Choroid plexus epithelial cell (primary cell): ENCODE measurements at regions not wholly inside any gene's neighbourhood (a gene's known extent, or its start where the extent isn't known, plus 50 kb on each side); places are given as distances from the start of the nearest gene placed in this dataset.
"Not testable (repeated sequence)": the region's sequence is repeated elsewhere in the genome, so short reads cannot be mapped to it uniquely, and the experiment has no call there.

Experiments
- DNase-seq: peaks from one replicate; pipeline ENCODE4 v3.0.0-alpha.2; 2010; ENCODE audit warnings: low read depth
- H3K4me3 ChIP-seq: 2 replicates; pipeline ENCODE4 v1.5.1; 2011; ENCODE audit warnings: low read depth, mild to moderate bottlenecking, control low read depth, low read length, moderate library complexity
- TF ChIP-seq, protein P1 (sequence below): conservative IDR thresholded peaks from 2 replicates; pipeline ENCODE4 v1.5.1; 2011; ENCODE audit warnings: low read depth, mild to moderate bottlenecking, control low read depth, inconsistent platforms, low read length, moderate library complexity

DNA sequence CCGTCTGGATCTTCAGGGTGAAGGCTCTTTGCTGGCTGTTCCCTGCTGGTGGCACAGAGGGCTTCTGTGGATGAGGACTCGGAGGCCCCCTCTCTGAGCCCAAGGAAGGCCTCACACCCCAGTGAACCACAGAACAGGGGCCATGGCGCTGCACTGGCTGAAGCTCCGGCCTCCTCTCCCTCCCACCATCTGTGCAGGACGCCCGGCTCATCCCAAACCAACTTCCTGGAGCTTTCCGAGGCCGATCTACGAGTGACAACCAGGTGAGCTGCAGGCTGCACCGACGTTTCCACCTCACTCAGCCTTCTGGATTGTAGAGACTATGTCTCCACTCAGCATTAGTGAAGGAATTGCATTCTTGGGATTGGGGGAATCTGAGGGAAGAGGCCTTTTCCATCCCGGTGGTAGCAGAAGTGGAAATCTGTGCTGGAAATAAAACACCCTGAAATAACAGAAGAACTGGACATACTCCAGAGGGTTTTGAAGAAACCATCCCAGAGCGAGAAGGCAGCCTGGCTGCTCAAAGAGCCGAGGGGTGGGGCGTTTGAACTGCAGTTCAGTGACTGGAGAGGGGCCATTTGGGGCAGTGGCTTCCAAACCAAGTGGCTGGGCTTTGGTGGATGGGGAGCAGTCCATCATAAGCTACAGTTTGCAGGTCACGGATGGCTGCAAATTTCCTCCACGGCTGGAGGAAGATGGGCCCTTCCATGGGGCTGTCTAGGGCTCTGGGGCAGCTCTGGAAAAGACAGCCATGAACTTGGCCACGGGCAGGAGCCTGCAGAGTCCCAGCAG lies 120.7 kb upstream of the ZNF469 start:
- not testable (repeated sequence) for H3K4me3 ChIP-seq, DNase-seq

DNA sequence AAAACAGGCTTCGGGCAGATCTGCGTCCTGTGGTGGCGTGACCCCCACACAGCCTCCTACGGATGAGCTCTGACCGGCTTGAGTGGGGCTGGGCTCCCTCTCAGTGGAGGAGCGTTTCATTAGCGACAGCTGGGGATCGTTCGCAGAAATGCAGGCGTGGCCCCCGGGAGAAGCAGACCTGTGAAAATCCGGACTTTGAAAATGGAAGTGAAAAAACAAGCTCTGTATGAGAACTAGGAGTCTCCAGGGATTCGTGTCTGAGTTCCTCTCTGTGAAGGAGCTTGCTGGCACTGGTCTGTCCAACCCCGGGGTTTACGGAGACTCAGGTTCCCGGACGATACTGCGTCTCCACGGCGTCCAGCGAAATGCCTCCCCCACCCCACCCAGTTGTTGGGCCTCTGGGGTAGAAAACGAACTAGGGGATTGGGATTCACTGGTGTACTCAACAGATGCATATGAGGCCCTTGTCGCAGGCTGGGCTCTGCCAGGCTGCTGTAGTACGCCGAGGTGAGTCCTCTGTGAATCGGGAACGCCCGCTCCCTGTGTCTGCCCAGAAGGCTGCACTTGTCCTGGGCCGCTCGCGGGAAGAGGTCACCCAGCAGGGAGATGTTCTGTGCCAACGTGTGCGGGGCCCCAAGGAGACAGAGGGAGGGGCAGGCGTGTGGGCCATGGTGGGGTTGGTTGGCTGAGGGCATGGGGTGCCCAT lies 119.7 kb upstream of the ZNF469 start:
- not testable (repeated sequence) for H3K4me3 ChIP-seq
- peak; percentile 69 for DNase-seq

- DNase-seq, H3K4me3 ChIP-seq: not testable (repeated sequence)
These were observed 119.0 kb upstream of the ZNF469 start for GRCh38 chr16:88263681-88264287.

DNA sequence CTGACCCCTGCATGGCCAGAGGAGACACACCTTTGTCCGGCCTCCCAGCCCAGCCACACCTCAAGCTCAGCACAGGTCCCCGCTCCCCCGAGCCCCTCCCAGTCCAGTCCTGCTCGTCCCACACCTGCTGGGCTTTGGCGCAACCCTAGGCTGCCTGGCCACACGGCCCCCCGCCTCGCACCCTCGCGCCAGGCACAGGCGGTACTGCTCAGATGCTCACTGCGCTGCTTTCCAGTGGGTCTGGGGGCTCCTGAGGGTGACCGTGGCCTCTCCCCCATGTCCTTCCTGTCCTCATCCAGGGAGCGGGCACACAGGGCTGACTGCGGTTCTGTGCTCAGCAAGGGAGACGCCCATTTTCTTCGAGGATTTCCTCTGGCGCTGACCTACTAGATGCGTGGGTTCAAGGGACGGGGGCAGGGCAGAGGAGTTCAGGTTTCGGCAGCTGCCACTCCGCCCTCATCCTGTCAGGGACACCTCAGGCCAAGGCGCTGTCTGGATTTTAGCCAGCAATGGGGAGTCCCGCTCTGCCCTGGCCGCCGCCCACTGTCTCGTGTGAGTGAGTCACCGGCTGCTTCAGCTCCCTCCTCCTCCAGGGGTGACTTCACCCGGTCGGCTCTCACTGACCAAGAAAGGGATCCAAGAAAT lies 118.0 kb upstream of the ZNF469 start:
- DNase-seq = peak; percentile 96
- TF ChIP-seq, protein P1, sequence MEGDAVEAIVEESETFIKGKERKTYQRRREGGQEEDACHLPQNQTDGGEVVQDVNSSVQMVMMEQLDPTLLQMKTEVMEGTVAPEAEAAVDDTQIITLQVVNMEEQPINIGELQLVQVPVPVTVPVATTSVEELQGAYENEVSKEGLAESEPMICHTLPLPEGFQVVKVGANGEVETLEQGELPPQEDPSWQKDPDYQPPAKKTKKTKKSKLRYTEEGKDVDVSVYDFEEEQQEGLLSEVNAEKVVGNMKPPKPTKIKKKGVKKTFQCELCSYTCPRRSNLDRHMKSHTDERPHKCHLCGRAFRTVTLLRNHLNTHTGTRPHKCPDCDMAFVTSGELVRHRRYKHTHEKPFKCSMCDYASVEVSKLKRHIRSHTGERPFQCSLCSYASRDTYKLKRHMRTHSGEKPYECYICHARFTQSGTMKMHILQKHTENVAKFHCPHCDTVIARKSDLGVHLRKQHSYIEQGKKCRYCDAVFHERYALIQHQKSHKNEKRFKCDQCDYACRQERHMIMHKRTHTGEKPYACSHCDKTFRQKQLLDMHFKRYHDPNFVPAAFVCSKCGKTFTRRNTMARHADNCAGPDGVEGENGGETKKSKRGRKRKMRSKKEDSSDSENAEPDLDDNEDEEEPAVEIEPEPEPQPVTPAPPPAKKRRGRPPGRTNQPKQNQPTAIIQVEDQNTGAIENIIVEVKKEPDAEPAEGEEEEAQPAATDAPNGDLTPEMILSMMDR = no peak
- H3K4me3 ChIP-seq = no peak overlapping the region

DNA sequence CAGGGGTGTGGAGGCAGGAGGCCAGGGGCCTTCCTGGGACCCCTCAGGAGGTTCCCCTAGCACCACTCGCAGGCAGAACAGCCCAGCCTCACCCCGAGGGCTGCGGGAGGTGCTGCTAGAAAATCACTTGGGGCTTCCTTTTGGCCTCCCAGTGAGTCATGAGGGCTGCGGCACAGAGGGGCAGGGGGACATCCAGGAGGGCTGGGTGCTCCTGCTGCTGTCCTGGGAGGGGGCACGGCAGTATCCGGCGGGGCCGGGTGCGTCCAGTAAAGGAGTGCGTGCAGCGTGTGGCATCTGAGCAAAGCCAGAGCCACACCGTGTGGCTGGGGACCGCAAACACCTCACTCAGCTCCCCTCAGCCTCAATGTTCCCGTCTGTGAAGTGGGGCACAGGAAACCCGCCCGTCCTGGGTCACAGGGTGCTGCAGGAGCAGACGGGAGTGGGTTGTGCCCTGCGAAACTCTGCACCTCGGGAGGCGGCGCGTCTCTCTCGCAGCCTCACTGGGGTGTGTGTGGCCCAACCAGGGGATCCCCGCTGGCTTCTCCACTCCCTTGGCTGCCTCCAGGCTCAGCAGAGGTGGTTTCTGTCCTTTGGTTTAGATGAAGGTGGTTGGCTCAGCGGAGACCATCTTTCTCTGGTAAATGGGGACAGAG lies 117.3 kb upstream of the ZNF469 start:
- H3K4me3 ChIP-seq, DNase-seq: not testable (repeated sequence)

DNA sequence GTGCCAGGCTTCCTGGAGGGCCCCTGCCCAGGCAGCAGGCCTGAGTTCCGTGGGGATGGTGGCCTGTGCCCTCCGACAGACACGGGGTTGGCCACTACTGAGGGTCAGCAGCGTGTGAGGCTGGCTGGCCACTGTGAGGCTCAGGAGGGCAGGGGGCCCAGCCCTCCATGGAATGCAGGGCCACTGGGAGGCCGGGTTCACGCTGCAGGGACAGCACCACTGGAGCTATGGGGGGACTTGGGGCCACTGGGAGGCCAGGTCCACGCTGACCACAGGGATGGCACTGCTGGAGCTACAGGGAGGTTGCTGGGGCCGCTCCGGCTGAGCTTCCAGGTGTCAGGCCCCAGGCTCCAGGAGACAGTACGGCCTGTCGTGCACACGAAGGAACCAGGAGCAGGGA lies 116.7 kb upstream of the ZNF469 start:
- H3K4me3 ChIP-seq, DNase-seq: not testable (repeated sequence)

DNA sequence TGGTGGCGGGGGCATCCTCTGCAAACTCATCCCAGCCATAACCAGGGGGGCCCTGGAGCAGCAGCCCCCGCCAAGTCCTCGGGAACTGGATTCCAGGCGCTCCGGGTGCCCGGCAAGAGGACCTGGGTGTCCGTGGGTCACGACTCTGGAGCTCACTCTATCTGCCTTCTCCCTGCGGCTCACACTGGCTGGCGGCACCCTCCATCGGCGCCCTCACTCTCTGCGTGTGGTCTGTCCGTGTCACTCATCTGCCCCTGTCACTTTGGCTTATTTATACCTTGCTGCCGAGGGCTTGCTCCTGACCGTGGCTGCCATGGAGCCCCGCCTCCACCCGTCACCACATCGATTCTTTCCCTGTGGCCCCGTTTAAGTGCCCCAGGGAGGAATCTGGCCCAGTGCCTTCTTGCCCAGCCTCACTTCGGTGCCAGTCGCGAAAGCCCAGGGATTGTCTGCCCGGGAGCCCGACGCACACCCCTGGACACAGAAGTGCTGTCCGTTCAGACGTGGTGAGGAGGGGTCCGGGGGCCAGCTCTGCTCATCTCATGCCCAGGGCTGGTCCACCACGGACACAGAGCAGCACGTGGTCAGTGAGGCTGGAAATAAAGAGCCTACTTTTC lies 115.7 kb upstream of the ZNF469 start:
- DNase-seq, H3K4me3 ChIP-seq: not testable (repeated sequence)

GRCh38 chr16:88268186-88268970 lies 114.4 kb upstream of the ZNF469 start:
- DNase-seq = not testable (repeated sequence)

DNA sequence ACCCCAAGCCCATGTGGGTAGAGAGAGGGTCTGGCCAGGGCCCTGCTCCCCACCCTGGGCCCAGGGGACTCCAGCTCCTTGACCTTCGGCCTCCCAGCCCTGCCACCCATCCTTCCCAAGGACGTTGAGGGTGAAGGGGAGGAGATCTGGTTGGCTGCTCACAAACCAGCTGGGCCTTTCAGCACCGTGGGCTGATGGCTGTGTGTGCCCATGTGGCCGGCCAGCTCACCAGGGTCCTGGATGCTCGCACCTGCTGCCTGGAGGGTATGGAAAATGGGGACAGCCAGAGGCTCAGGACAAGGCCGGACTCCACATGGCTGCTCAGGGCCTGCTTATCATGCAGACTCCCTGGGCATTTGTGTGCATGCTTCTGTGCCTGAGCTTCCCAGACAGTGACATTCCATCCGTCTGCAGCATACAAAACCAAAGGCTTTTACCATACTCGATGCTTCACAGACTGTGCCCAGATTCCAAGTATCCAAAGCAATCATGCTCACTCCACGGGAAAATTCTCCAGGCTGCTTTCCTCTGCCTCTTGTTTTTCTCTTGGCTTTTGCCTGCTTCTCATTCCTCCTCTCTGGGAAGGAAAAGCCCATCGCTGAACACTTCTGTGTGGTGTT lies 112.5 kb upstream of the ZNF469 start:
- not testable (repeated sequence) for H3K4me3 ChIP-seq

More at GRCh38 chr16:88268186-88268970, 114.4 kb upstream of the ZNF469 start:
- H3K4me3 ChIP-seq = not testable (repeated sequence)

GRCh38 chr16:88271296-88271695 lies 111.5 kb upstream of the ZNF469 start:
- H3K4me3 ChIP-seq, DNase-seq: not testable (repeated sequence)

More for the DNA sequence above, 112.5 kb upstream of the ZNF469 start:
- DNase-seq = not testable (repeated sequence)

DNA sequence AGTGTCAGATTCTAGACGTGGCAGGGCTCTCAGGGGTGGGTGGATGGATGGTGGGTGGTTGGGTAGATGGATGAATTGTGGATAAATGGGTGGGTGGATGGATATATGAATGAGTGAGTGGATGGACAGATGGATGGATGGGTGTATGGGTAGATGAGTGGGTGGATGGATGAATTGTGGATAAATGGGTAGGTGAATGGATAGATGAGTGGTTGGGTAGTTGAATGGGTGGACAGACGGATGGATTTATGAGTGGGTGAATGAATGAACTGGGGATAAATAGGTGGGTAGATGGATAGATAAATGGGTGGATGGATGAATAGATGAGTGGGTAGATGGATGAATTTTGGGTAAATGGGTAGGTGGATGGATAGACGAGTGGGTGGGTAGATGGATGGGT lies 111.0 kb upstream of the ZNF469 start:
- H3K4me3 ChIP-seq, DNase-seq: not testable (repeated sequence)

GRCh38 chr16:88272437-88272836 lies 110.3 kb upstream of the ZNF469 start:
- not testable (repeated sequence) for H3K4me3 ChIP-seq, DNase-seq

DNA sequence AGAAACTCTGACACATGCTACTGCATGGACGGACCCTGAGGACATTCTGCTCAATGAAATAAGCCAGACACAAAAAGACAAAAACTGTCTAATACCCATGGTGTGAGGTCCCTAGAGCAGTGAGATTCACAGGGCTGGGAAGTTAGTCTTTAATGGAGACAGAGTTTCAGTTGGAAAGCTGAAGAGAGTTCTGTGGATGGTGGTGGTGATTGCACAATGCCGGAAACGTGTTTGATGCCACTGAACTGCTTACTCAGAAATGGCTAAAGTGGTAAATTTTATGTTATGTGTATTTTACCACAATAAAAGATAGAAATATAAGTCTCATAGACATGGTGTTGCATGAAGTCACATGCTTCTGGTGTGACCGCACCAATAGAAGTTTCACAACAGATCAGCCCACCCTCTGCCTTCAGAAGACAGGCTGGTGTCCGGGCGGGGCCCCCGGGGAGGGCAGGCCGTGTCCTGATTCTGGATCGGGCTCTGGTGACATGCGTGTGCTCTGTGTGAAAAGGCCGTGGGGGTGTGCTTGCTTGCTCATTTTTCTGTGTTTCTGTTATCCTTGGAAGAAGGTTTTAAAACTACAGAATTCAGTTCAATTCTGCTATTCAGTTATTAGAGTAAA lies 108.5 kb upstream of the ZNF469 start:
- H3K4me3 ChIP-seq = not testable (repeated sequence)
- peak; percentile 47 for DNase-seq
